ENCODE measurements at regions not wholly inside any gene's neighbourhood (a gene's known extent, or its start where the extent isn't known, plus 50 kb on each side); places are given as distances from the start of the nearest gene placed in this dataset.

DNA sequence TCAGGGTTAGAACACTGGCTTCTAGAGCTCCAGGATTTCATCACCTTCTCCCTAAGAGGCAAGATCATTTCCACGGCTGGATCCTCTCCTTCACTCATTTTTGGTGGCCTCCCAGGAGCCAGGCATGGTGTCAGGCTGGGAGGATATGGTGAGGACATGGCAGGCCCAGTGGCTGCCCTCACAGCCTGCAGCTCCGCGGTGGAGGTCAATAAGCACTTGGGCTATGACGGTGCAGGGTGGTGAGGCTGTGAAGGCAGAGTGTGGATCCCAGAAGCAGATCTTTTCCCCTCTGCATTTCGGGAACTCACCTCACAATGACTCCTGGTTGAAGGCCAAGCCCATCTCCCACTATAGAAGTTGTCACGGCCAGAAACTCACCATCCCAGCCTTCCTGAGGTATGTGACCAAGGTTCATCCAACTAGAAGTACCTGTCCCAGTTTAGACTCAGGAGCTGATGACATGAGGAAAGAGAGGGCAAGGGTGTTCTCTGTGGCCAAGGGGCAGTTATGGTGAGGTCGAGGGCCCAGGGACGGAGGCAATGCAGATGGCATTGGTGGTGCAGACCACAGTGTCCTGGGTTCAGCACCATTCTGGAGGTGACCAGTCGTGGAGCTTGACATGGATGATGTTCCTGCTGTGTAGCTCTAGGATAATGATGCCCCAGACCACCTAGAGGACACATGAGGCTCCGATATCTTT, 100.1 kb upstream of the SMAD3 start:
- TF ChIP-seq, protein P1, sequence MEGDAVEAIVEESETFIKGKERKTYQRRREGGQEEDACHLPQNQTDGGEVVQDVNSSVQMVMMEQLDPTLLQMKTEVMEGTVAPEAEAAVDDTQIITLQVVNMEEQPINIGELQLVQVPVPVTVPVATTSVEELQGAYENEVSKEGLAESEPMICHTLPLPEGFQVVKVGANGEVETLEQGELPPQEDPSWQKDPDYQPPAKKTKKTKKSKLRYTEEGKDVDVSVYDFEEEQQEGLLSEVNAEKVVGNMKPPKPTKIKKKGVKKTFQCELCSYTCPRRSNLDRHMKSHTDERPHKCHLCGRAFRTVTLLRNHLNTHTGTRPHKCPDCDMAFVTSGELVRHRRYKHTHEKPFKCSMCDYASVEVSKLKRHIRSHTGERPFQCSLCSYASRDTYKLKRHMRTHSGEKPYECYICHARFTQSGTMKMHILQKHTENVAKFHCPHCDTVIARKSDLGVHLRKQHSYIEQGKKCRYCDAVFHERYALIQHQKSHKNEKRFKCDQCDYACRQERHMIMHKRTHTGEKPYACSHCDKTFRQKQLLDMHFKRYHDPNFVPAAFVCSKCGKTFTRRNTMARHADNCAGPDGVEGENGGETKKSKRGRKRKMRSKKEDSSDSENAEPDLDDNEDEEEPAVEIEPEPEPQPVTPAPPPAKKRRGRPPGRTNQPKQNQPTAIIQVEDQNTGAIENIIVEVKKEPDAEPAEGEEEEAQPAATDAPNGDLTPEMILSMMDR (conservative IDR thresholded peaks at IDR 0.05; ENCODE audit: low read length), result no peak
- no peak for TF ChIP-seq EZH2phosphoT487 (IDR thresholded peaks at IDR 0.05; ENCODE audit: borderline replicate concordance)
